ENCODE measurements at regions not wholly inside any gene's neighbourhood (a gene's known extent, or its start where the extent isn't known, plus 50 kb on each side); places are given as distances from the start of the nearest gene placed in this dataset.

GRCh38 chr5:155481182-155481581 is 467.6 kb downstream of the KIF4B start:
- in situ Hi-C loops (cut with HindIII; ENCODE audit: low sequenced_read_pairs): no loop called here
- DNase-seq (ENCODE audit: low read depth): no peak
- no peak for TF ChIP-seq CTCF (IDR thresholded peaks at IDR 0.05; ENCODE audit: low read depth, low read length, missing control alignments)
- H3K4me3 ChIP-seq (ENCODE audit: low read depth, low read length): no peak overlapping the region

GRCh38 chr5:155482428-155482827 is 468.9 kb downstream of the KIF4B start:
- in situ Hi-C loops (cut with HindIII; ENCODE audit: low sequenced_read_pairs): no loop called here
- DNase-seq (ENCODE audit: low read depth): no peak
- no peak overlapping the region for H3K4me3 ChIP-seq (ENCODE audit: low read depth, low read length)
- TF ChIP-seq CTCF (IDR thresholded peaks at IDR 0.05; ENCODE audit: low read depth, low read length, missing control alignments): no peak

GRCh38 chr5:155485386-155485785 is 471.8 kb downstream of the KIF4B start:
- H3K4me3 ChIP-seq (ENCODE audit: low read depth, low read length): no peak overlapping the region
- TF ChIP-seq CTCF (IDR thresholded peaks at IDR 0.05; ENCODE audit: low read depth, low read length, missing control alignments): no peak
- no peak for DNase-seq (ENCODE audit: low read depth)
- in situ Hi-C loops (cut with HindIII; ENCODE audit: low sequenced_read_pairs): no loop called here

- in situ Hi-C loops (cut with HindIII; ENCODE audit: low sequenced_read_pairs): no loop called here
- no peak overlapping the region for H3K4me3 ChIP-seq (ENCODE audit: low read depth, low read length)
- no peak for DNase-seq (ENCODE audit: low read depth)
- no peak for TF ChIP-seq CTCF (IDR thresholded peaks at IDR 0.05; ENCODE audit: low read depth, low read length, missing control alignments)
Observed at GRCh38 chr5:155489949-155490348, 476.4 kb downstream of the KIF4B start.

GRCh38 chr5:155492191-155492590 is 478.6 kb downstream of the KIF4B start:
- DNase-seq (ENCODE audit: low read depth): no peak
- TF ChIP-seq CTCF (IDR thresholded peaks at IDR 0.05; ENCODE audit: low read depth, low read length, missing control alignments): no peak
- in situ Hi-C loops (cut with HindIII; ENCODE audit: low sequenced_read_pairs): no loop called here
- H3K4me3 ChIP-seq (ENCODE audit: low read depth, low read length): no peak overlapping the region

GRCh38 chr5:155504606-155505005 is 491.1 kb downstream of the KIF4B start:
- in situ Hi-C loops (cut with HindIII; ENCODE audit: low sequenced_read_pairs): no loop called here
- TF ChIP-seq CTCF (IDR thresholded peaks at IDR 0.05; ENCODE audit: low read depth, low read length, missing control alignments): no peak
- no peak for DNase-seq (ENCODE audit: low read depth)
- H3K4me3 ChIP-seq (ENCODE audit: low read depth, low read length): no peak overlapping the region

- in situ Hi-C loops (cut with HindIII; ENCODE audit: low sequenced_read_pairs): no loop called here
- no peak overlapping the region for H3K4me3 ChIP-seq (ENCODE audit: low read depth, low read length)
- no peak for DNase-seq (ENCODE audit: low read depth)
- TF ChIP-seq CTCF (IDR thresholded peaks at IDR 0.05; ENCODE audit: low read depth, low read length, missing control alignments): no peak
Observed at GRCh38 chr5:155507363-155507762, 493.8 kb downstream of the KIF4B start.
